HG02840 (cell line): ENCODE measurements at regions not wholly inside any gene's neighbourhood (a gene's known extent, or its start where the extent isn't known, plus 50 kb on each side); places are given as distances from the start of the nearest gene placed in this dataset.

Source experiments
- ATAC-seq: cut with Tn5 transposase; IDR thresholded peaks from one replicate; pipeline ENCODE4 v1.9.1; 2021; ENCODE audit warnings: mild to moderate bottlenecking, moderate library complexity, moderate number of reproducible peaks; ENCODE audit not compliant: unreplicated experiment, low FRiP score

- no peak for ATAC-seq
Measured at GRCh38 chr4:83172371-83172770, 57.8 kb upstream of the PLAC8 start.

GRCh38 chr4:83171436-83172039, 57.0 kb upstream of the PLAC8 start:
- no peak for ATAC-seq

- ATAC-seq = no peak
Measured at GRCh38 chr4:83170952-83171399, 56.4 kb upstream of the PLAC8 start.
